ENCODE measurements at regions not wholly inside any gene's neighbourhood (a gene's known extent, or its start where the extent isn't known, plus 50 kb on each side); places are given as distances from the start of the nearest gene placed in this dataset.

DNA sequence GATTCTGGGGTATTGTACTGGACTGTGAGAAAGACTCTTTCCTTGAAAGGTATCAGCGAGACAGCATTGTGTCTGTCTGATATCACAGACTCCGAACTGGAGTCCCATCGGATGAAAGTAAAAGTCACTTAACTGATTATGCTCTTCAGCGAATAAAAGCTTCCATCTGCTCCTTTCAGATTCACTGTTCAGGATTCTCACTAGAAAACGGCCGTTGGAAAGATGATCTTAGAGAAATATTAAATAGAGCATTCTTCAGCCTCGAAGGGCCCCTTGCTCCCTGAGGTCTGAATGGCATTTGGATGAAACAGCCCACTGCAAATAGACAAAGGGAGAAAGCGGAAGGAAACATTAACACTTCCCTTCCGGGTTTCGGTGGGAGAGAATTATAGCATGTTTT, 416.2 kb upstream of the PRKX start:
- Histone ChIP-seq H3K4me1 (ENCODE audit: insufficient read depth, poor library complexity, severe bottlenecking) (no peaks in the 10 kb centered on the region), H3K36me3 (ENCODE audit: low read depth) (no peaks in the 10 kb centered on the region), H3K27ac (ENCODE audit: poor library complexity, severe bottlenecking) (no peak overlapping the region), H3K27me3 (ENCODE audit: insufficient read depth, poor library complexity, severe bottlenecking) (no peaks in the 10 kb centered on the region), H3K4me3 (ENCODE audit: severe bottlenecking) (no peak overlapping the region), H3K9me3 (ENCODE audit: severe bottlenecking) (no peaks in the 10 kb centered on the region)
- no peak for ATAC-seq (ENCODE audit: low read depth)
- DNase-seq (ENCODE audit: low spot score), result no peak
- TF ChIP-seq, protein P1, sequence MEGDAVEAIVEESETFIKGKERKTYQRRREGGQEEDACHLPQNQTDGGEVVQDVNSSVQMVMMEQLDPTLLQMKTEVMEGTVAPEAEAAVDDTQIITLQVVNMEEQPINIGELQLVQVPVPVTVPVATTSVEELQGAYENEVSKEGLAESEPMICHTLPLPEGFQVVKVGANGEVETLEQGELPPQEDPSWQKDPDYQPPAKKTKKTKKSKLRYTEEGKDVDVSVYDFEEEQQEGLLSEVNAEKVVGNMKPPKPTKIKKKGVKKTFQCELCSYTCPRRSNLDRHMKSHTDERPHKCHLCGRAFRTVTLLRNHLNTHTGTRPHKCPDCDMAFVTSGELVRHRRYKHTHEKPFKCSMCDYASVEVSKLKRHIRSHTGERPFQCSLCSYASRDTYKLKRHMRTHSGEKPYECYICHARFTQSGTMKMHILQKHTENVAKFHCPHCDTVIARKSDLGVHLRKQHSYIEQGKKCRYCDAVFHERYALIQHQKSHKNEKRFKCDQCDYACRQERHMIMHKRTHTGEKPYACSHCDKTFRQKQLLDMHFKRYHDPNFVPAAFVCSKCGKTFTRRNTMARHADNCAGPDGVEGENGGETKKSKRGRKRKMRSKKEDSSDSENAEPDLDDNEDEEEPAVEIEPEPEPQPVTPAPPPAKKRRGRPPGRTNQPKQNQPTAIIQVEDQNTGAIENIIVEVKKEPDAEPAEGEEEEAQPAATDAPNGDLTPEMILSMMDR (IDR thresholded peaks at IDR 0.05; ENCODE audit: poor library complexity, severe bottlenecking), result no peak

DNA sequence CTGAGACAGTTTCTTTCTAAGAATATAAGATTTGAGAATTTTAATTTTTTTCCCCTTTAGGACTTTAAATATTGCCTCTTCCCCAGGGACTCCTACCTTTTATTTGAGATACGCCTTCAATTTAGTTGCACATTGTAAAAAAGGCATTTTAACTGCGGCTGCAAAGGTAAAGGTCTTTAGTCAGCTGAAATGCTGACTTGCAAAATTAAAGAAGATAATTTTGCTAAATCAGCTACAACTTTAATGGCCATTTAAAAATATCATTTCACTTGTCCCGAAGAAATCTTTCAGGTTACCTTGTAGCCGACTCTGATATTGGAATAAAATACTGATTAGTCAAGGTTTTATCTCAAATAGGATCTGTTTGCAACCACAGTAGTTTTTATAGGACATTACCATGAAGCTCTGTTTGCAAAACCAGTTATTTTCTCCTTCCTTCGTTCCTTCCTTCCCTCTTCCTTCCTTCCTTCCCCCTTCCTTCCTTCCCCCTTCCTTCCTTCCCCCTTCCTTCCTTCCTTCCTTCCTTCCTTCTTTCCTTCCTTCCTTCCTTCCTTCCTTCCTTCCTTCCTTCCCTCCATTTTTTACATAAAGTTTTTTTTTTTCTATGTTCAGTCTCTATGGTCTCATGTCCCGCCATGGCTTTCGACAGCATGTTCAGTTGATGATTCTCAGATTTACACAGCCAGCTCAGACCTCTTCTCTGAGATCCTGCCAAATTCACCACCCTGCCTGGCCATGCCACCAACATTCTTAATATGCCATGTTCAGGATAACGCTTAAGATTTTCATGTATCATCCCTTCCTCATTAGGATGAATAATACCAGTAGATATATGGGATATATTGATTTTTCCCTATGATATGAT, 405.4 kb upstream of the PRKX start:
- Histone ChIP-seq H3K27me3 (ENCODE audit: insufficient read depth, poor library complexity, severe bottlenecking) (no peaks in the 10 kb centered on the region), H3K9me3 (ENCODE audit: severe bottlenecking) (no peaks in the 10 kb centered on the region), H3K4me3 (ENCODE audit: severe bottlenecking) (no peak overlapping the region), H3K4me1 (ENCODE audit: insufficient read depth, poor library complexity, severe bottlenecking) (no peaks in the 10 kb centered on the region), H3K36me3 (ENCODE audit: low read depth) (no peaks in the 10 kb centered on the region), H3K27ac (ENCODE audit: poor library complexity, severe bottlenecking) (no peak overlapping the region)
- no peak for DNase-seq (ENCODE audit: low spot score)
- no peak for ATAC-seq (ENCODE audit: low read depth)
- TF ChIP-seq, protein P1 (IDR thresholded peaks at IDR 0.05; ENCODE audit: poor library complexity, severe bottlenecking), result no peak

DNA sequence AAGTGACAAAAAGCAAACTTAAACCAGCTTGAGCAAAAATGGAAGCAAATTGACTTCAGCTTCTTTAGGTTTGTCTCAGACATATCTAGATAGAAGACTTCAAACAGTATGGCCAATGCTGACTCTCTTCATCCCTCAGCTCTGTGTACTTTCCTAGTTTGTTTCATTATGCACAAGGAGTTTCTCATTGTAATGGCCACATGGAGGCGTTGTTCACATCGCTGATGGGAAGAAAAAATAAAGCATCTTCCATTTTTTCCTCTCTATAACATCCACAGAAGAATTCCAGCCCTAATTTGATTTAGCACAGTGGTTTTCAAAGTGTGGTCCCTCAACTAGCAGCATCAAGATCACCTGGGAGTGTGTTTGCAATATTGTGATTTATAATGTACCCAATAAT, 397.5 kb upstream of the PRKX start:
- H3K27me3 ChIP-seq (ENCODE audit: insufficient read depth, poor library complexity, severe bottlenecking), result no peaks in the 10 kb centered on the region
- no peaks in the 10 kb centered on the region for H3K36me3 ChIP-seq (ENCODE audit: low read depth)
- TF ChIP-seq, protein P1 (IDR thresholded peaks at IDR 0.05; ENCODE audit: poor library complexity, severe bottlenecking), result no peak
- no peak overlapping the region for H3K4me3 ChIP-seq (ENCODE audit: severe bottlenecking)
- DNase-seq (ENCODE audit: low spot score) (no peak), ATAC-seq (ENCODE audit: low read depth) (no peak)
- no peak overlapping the region for H3K27ac ChIP-seq (ENCODE audit: poor library complexity, severe bottlenecking)
- H3K4me1 ChIP-seq (ENCODE audit: insufficient read depth, poor library complexity, severe bottlenecking), result no peaks in the 10 kb centered on the region
- H3K9me3 ChIP-seq (ENCODE audit: severe bottlenecking), result no peaks in the 10 kb centered on the region

- no peaks in the 10 kb centered on the region for H3K27me3 ChIP-seq (ENCODE audit: insufficient read depth, poor library complexity, severe bottlenecking)
These were observed 381.5 kb upstream of the PRKX start for GRCh38 chrX:4094926-4095325.

More at GRCh38 chrX:4094926-4095325, 381.5 kb upstream of the PRKX start:
- Histone ChIP-seq H3K4me1 (ENCODE audit: insufficient read depth, poor library complexity, severe bottlenecking) (no peaks in the 10 kb centered on the region), H3K27ac (ENCODE audit: poor library complexity, severe bottlenecking) (no peak overlapping the region), H3K36me3 (ENCODE audit: low read depth) (no peaks in the 10 kb centered on the region), H3K4me3 (ENCODE audit: severe bottlenecking) (no peak overlapping the region), H3K9me3 (ENCODE audit: severe bottlenecking) (no peaks in the 10 kb centered on the region)
- ATAC-seq (ENCODE audit: low read depth) (no peak), DNase-seq (ENCODE audit: low spot score) (no peak)
- TF ChIP-seq, protein P1 (IDR thresholded peaks at IDR 0.05; ENCODE audit: poor library complexity, severe bottlenecking), result no peak

Data from RWPE2 (cell line).